ENCODE measurements at regions not wholly inside any gene's neighbourhood (a gene's known extent, or its start where the extent isn't known, plus 50 kb on each side); places are given as distances from the start of the nearest gene placed in this dataset.

DNA sequence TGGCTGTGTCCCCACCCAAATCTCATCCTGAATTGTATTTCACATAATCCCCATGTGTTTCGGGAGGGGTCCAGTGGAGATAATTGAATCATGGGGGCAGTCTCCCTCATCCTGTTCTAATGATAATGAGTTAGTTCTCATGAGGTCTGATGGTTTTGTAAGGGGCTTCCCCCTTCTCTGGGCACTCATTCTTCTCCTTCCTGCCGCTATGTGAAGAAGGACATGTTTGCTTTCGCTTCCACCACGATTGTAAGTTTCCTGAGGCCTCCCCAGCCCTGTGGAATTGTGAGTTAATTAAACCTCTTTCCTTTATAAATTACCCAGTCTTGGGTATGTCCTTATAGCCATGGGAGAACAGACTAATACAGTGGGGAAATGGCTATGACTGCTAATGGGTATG is 72.7 kb upstream of the ZNF648 start:
- TF ChIP-seq ZNF830 (CRISPR knock-in tag; IDR thresholded peaks at IDR 0.05) (no peak), ZBTB1 (CRISPR knock-in tag; IDR thresholded peaks at IDR 0.05; ENCODE audit: borderline replicate concordance, low read depth) (no peak), SP2 (IDR thresholded peaks at IDR 0.05; ENCODE audit: extremely low read depth, low read depth, low read length, poor library complexity, severe bottlenecking) (no peak), GATA2 (CRISPR knock-in tag; IDR thresholded peaks at IDR 0.05) (no peak), TBP (optimal IDR thresholded peaks at IDR 0.05; ENCODE audit: low read depth, low read length) (no peak), EZH2 (IDR thresholded peaks at IDR 0.05; ENCODE audit: borderline replicate concordance, low read depth, low read length) (no peak)
- TF ChIP-seq, protein P1, sequence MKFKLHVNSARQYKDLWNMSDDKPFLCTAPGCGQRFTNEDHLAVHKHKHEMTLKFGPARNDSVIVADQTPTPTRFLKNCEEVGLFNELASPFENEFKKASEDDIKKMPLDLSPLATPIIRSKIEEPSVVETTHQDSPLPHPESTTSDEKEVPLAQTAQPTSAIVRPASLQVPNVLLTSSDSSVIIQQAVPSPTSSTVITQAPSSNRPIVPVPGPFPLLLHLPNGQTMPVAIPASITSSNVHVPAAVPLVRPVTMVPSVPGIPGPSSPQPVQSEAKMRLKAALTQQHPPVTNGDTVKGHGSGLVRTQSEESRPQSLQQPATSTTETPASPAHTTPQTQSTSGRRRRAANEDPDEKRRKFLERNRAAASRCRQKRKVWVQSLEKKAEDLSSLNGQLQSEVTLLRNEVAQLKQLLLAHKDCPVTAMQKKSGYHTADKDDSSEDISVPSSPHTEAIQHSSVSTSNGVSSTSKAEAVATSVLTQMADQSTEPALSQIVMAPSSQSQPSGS (CRISPR knock-in tag; IDR thresholded peaks at IDR 0.05) = no peak
- TF ChIP-seq, protein P2, sequence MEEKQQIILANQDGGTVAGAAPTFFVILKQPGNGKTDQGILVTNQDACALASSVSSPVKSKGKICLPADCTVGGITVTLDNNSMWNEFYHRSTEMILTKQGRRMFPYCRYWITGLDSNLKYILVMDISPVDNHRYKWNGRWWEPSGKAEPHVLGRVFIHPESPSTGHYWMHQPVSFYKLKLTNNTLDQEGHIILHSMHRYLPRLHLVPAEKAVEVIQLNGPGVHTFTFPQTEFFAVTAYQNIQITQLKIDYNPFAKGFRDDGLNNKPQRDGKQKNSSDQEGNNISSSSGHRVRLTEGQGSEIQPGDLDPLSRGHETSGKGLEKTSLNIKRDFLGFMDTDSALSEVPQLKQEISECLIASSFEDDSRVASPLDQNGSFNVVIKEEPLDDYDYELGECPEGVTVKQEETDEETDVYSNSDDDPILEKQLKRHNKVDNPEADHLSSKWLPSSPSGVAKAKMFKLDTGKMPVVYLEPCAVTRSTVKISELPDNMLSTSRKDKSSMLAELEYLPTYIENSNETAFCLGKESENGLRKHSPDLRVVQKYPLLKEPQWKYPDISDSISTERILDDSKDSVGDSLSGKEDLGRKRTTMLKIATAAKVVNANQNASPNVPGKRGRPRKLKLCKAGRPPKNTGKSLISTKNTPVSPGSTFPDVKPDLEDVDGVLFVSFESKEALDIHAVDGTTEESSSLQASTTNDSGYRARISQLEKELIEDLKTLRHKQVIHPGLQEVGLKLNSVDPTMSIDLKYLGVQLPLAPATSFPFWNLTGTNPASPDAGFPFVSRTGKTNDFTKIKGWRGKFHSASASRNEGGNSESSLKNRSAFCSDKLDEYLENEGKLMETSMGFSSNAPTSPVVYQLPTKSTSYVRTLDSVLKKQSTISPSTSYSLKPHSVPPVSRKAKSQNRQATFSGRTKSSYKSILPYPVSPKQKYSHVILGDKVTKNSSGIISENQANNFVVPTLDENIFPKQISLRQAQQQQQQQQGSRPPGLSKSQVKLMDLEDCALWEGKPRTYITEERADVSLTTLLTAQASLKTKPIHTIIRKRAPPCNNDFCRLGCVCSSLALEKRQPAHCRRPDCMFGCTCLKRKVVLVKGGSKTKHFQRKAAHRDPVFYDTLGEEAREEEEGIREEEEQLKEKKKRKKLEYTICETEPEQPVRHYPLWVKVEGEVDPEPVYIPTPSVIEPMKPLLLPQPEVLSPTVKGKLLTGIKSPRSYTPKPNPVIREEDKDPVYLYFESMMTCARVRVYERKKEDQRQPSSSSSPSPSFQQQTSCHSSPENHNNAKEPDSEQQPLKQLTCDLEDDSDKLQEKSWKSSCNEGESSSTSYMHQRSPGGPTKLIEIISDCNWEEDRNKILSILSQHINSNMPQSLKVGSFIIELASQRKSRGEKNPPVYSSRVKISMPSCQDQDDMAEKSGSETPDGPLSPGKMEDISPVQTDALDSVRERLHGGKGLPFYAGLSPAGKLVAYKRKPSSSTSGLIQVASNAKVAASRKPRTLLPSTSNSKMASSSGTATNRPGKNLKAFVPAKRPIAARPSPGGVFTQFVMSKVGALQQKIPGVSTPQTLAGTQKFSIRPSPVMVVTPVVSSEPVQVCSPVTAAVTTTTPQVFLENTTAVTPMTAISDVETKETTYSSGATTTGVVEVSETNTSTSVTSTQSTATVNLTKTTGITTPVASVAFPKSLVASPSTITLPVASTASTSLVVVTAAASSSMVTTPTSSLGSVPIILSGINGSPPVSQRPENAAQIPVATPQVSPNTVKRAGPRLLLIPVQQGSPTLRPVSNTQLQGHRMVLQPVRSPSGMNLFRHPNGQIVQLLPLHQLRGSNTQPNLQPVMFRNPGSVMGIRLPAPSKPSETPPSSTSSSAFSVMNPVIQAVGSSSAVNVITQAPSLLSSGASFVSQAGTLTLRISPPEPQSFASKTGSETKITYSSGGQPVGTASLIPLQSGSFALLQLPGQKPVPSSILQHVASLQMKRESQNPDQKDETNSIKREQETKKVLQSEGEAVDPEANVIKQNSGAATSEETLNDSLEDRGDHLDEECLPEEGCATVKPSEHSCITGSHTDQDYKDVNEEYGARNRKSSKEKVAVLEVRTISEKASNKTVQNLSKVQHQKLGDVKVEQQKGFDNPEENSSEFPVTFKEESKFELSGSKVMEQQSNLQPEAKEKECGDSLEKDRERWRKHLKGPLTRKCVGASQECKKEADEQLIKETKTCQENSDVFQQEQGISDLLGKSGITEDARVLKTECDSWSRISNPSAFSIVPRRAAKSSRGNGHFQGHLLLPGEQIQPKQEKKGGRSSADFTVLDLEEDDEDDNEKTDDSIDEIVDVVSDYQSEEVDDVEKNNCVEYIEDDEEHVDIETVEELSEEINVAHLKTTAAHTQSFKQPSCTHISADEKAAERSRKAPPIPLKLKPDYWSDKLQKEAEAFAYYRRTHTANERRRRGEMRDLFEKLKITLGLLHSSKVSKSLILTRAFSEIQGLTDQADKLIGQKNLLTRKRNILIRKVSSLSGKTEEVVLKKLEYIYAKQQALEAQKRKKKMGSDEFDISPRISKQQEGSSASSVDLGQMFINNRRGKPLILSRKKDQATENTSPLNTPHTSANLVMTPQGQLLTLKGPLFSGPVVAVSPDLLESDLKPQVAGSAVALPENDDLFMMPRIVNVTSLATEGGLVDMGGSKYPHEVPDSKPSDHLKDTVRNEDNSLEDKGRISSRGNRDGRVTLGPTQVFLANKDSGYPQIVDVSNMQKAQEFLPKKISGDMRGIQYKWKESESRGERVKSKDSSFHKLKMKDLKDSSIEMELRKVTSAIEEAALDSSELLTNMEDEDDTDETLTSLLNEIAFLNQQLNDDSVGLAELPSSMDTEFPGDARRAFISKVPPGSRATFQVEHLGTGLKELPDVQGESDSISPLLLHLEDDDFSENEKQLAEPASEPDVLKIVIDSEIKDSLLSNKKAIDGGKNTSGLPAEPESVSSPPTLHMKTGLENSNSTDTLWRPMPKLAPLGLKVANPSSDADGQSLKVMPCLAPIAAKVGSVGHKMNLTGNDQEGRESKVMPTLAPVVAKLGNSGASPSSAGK (IDR thresholded peaks at IDR 0.05) = no peak

Data from K562 (cell line).